ENCODE measurements at regions not wholly inside any gene's neighbourhood (a gene's known extent, or its start where the extent isn't known, plus 50 kb on each side); places are given as distances from the start of the nearest gene placed in this dataset.

DNA sequence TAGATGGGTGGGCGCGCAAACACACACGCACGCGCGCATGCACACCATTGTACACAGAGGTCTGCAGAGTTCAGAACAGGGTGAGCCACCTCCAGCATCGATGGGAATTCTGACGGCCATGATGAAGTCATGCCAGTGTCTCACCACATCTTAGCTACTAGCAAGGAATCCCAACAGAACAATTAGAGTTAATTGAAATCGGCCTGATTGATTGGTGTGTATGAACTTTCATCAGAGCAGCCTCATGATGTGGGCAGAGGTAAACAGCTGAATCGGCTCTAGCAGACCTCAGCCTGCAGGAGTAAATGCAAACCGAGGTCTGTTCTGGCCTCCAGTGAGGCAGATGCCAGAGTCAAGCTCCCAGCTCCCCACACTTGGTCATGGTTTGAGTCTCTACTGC, 200.6 kb downstream of the CBLN1 start:
- no peak for DNase-seq (ENCODE audit: low read depth, low spot score)

- DNase-seq (ENCODE audit: low read depth, low spot score), result no peak
Observed at GRCh38 chr16:49078571-49078970, 203.1 kb downstream of the CBLN1 start.

- DNase-seq (ENCODE audit: low read depth, low spot score), result no peak
Observed at GRCh38 chr16:49078104-49078503, 203.5 kb downstream of the CBLN1 start.

DNA sequence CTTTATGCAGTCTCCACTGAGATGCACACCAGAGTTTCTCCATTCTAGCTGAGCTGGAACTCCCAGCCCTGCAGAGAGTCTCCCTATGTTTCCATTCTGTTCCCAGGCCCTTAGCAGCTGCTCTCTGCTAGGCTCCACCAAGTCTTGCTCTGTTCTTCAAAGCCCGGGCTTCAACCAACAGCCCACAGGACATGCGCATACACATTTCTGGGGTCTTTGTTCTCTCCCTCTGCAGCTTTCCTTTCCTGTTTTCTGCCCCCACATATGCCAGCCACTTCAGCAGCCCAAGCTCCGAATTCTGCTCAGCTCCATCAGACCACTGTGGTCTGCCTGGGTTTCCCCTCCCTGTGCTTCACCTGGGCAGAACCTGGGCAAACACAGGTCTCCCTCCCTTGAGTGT, 205.9 kb downstream of the CBLN1 start:
- no peak for DNase-seq (ENCODE audit: low read depth, low spot score)

DNA sequence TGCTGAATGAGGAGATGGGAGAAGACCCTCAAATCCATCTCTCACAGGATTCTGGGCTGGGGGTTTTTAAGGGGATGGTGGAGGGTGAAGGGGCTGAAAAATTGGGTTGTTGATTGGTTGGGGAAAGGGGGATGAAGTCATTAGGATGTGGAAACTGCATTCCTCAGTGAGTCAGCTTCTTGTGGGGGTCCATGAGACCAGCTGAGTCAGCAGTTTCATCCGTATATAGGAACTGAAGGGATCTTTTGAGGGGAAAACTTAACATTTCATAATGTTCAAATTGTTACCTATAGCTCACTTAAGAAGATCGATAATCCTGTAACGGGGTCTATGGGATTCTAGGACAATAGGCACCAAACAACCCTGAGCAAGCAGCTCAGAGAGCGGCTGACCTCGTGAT, 213.4 kb downstream of the CBLN1 start:
- no peak for DNase-seq (ENCODE audit: low read depth, low spot score)

- no peak for DNase-seq (ENCODE audit: low read depth, low spot score)
Observed at GRCh38 chr16:49067776-49068175, 213.9 kb downstream of the CBLN1 start.

- DNase-seq (ENCODE audit: low read depth, low spot score), result no peak
Observed at GRCh38 chr16:49061137-49061714, 220.4 kb downstream of the CBLN1 start.

GRCh38 chr16:49060728-49061127, 220.9 kb downstream of the CBLN1 start:
- no peak for DNase-seq (ENCODE audit: low read depth, low spot score)

GRCh38 chr16:49058382-49058781, 223.3 kb downstream of the CBLN1 start:
- DNase-seq (ENCODE audit: low read depth, low spot score), result no peak

- DNase-seq (ENCODE audit: low read depth, low spot score), result no peak
Observed at GRCh38 chr16:49057936-49058335, 223.7 kb downstream of the CBLN1 start.

DNA sequence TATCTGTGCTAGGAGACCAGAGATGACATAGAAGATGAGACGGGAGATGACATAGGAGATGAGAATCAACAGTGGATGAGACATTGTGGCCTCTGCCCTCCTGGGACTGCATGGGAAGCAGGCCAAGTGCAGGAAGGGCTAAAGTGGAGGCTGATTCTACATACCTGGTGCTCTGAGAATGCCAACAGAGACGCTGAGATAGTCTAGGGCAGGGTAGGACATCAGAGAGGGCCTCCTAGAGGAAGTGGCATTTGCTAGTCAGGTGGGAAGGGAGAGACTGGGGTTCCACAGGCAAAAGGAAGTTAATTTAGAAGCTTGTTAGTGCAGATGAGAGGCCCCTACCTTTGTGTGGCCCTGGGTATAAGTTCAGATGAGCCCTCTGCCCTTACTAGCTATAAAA, 224.2 kb downstream of the CBLN1 start:
- DNase-seq (ENCODE audit: low read depth, low spot score), result no peak

DNA sequence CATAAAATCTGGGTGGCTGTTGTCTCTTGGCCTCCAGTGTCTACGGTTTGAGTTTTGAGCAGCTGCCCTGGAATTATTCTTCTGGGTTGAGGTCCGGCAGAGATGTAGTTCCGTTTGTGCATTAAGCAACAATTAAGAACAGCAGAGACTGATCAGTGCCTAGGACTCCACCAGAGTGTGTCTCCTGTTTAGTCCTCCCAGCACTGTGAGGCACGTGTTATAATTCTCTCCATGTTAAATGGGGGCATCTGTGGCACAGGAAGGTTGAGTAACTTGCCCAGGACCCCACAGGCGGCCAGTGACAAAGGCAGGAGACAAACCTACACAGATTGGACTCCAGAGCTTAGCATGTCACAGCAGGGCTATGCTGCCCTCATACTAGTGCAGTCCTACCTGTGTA, 225.1 kb downstream of the CBLN1 start:
- no peak for DNase-seq (ENCODE audit: low read depth, low spot score)

- no peak for DNase-seq (ENCODE audit: low read depth, low spot score)
Observed at GRCh38 chr16:49055824-49056545, 225.7 kb downstream of the CBLN1 start.

- no peak for DNase-seq (ENCODE audit: low read depth, low spot score)
Observed at GRCh38 chr16:49055291-49055690, 226.3 kb downstream of the CBLN1 start.

GRCh38 chr16:49054606-49055005, 227.0 kb downstream of the CBLN1 start:
- no peak for DNase-seq (ENCODE audit: low read depth, low spot score)

DNA sequence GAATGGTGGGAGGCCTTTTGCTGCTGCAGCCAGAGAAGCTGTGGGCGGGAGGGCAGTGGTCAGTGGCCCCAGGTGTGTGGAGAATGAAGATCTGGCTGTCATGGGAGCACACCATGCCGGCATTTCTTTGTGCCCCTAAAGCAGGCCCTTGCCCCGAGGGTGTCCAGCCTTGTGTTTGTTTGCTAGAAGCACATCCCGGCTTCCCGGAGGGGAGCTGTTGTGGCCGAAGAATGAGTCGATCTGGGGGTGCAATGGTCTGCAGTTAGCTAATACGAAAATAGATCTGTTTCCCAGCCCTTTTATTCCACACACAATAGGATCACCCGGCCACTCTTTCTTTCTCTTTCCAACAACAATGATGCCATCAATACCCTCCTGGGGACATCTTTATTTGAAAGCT, 228.8 kb downstream of the CBLN1 start:
- DNase-seq (ENCODE audit: low read depth, low spot score), result no peak

- no peak for DNase-seq (ENCODE audit: low read depth, low spot score)
Observed at GRCh38 chr16:49051576-49051975, 230.1 kb downstream of the CBLN1 start.

DNA sequence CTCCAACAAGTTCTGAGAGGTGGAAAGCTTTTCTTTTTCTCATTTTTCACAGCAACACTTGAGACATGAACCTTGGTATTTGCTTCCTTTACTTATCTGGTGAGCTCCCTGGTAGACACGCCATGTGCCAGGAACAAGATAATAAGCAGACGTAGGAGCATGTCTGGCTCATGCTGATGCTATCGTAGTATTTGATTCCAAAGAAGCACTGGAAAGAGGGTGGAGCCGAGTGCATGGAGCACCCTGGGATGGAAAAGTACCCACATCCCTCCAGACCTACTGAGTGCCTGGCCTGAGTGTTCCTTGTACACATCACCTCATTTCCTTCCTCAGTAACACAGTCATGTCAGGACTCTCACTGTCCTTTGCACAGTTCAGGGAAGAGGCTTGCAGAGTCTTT, 231.0 kb downstream of the CBLN1 start:
- no peak for DNase-seq (ENCODE audit: low read depth, low spot score)

GRCh38 chr16:49049644-49050043, 232.0 kb downstream of the CBLN1 start:
- DNase-seq (ENCODE audit: low read depth, low spot score), result no peak

DNA sequence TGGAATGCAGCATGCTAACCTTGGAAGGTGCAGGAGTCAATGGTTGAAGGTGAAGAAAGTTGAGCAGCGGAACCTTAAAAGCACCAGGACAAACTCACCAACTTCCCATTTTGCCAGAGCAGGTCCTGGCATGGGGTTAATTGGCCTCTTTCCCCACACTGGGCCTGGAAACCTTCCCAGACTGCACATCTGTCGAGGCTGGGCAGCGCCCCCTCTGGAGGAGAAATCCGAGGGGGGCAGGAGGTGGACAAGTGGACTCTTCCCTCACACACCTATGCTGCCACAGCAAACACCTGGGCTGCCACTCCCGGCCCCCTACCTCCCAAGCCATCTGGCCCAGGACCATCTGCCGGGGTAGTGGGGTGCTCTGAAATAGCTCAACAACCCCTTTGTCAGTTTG, 232.4 kb downstream of the CBLN1 start:
- DNase-seq (ENCODE audit: low read depth, low spot score), result no peak

GRCh38 chr16:49048557-49048956, 233.1 kb downstream of the CBLN1 start:
- DNase-seq (ENCODE audit: low read depth, low spot score), result no peak

DNA sequence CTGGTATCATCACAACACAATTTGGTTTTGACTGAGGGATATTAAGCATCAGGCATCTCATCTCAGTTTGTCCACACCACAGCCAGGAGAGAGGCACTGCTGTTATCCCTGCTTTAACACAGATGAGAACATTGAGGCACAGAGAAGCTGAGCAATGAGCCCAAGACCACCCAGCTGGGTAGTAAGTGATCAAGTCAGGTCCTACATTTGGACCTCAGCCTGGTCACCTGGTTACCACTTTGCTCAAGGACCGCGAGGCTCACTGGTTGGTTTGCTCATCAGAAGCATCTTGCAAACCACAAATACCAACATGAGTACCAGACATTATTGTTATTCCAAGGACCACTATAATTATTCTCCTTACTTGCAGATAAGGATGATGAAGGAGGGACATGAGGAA, 245.5 kb downstream of the CBLN1 start:
- DNase-seq (ENCODE audit: low read depth, low spot score), result no peak

DNA sequence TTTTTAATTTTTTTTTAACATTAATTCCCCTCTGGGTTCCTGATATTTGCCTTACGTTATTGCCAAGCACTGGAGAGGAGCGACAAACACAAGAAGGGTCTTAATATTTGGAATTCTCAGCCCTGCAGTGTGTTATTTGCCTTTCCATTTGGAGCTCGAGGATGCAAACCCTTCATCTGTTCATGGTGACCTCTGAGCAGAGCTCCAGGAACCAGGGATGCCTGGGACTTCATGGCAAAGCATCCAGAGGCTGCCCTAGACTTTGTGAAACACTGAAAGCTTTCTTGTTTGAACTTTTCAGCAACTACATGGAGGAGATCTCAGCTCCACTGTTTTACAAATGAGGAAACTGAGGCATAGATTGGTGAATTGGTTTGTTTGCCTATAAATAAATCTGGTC, 254.2 kb downstream of the CBLN1 start:
- DNase-seq (ENCODE audit: low read depth, low spot score), result no peak

Data from brain pericyte (primary cell).